Ovary (tissue), 7 donors: ENCODE measurements at regions not wholly inside any gene's neighbourhood (a gene's known extent, or its start where the extent isn't known, plus 50 kb on each side); places are given as distances from the start of the nearest gene placed in this dataset.

ENCODE experiments used
- DNase-seq, 5 donors: peaks; one replicate each; pipeline ENCODE4 v3.0.0-alpha.2; 2019 to 2020
- H3K27ac ChIP-seq, 2 donors: fragments of 200-600 bp; one replicate each; pipeline versions ENCODE4 v1.5.1 to v1.8.0; 2019 to 2022
- H3K27me3 ChIP-seq: fragments of 200-600 bp; one replicate; pipeline ENCODE4 v1.8.0; 2022
- H3K36me3 ChIP-seq: fragments of 200-600 bp; sonication (generic); one replicate; pipeline ENCODE4 v1.5.1; 2019
- H3K4me1 ChIP-seq: one replicate; pipeline ENCODE4 v1.8.1; 2013; ENCODE audit warnings: mild to moderate bottlenecking, moderate library complexity; ENCODE audit not compliant: insufficient read depth
- H3K4me3 ChIP-seq: fragments of 200-600 bp; sonication (generic); one replicate; pipeline ENCODE4 v1.5.1; 2017
- H3K9me3 ChIP-seq, 2 donors: fragments of 200-600 bp in 1 of 2; sonication (generic) in 1 of 2; one replicate each; pipeline versions ENCODE4 v1.5.1 to v1.8.1; 2013 to 2019; ENCODE audit warnings: mild to moderate bottlenecking in 1 of 2, moderate library complexity in 1 of 2
- CTCF ChIP-seq, 3 donors: fragments of 450-650 bp in 2 of 3; fragments of 200-600 bp in 1 of 3; IDR thresholded peaks; one replicate each; pipeline versions ENCODE4 v1.5.1 to v1.8.0; 2016 to 2022; ENCODE audit warnings: antibody characterized with exemption in 3 of 3, mild to moderate bottlenecking in 1 of 3
- EP300 ChIP-seq: sonication (generic); formaldehyde crosslinking; IDR thresholded peaks from one replicate; pipeline ENCODE4 v1.6.1; 2017; ENCODE audit warnings: antibody characterized with exemption
- POLR2A ChIP-seq: fragments of 450-650 bp; IDR thresholded peaks from one replicate; pipeline ENCODE4 v1.6.1; 2017; ENCODE audit warnings: antibody characterized with exemption, mild to moderate bottlenecking, moderate library complexity
- WGBS, 3 donors: extraction: QIAGEN DNeasy Blood & Tissue Kit in 1 of 3; methylation state at CpG; one replicate each; pipeline versions ENCODE4 v1.1.5 to v1.1.7; 2013 to 2017; 5-methylcytosine and 5-hydroxymethylcytosine counted together
- intact Hi-C, 4 donors: fragments of 100-400 bp; cut with DNase I; formaldehyde crosslinking; loops; one replicate each; pipeline versions ENCODE4 v1.11.0 to v1.15.1; 2022 to 2023
- donor health status: DM: no; HTN: no; CAD: no; lungs with moderate emphysema.
- donor health status: DM: no; HTN: no; CAD: no.
- donor health status: Bipolar disorder and iron deficiency.
- donor health status: DM: no; HTN: no; CAD: no.
- donor health status: DM: yes; HTN: yes; CAD: no.

- TF ChIP-seq CTCF (IDR thresholded peaks at IDR 0.05) = no peak
- TF ChIP-seq EP300 = no peak
- no peak for TF ChIP-seq POLR2A
- DNase-seq = no peak
- no peaks in the 10 kb centered on the region for H3K27me3 ChIP-seq
- H3K4me1 ChIP-seq = no peaks in the 10 kb centered on the region
- no peaks in the 10 kb centered on the region for H3K9me3 ChIP-seq
- no peak overlapping the region for H3K4me3 ChIP-seq
- intact Hi-C loops = no loop called here
- H3K36me3 ChIP-seq = no peaks in the 10 kb centered on the region
- no peak overlapping the region for H3K27ac ChIP-seq
These were observed 537.6 kb upstream of the CDH2 start for GRCh38 chr18:28714498-28714897.

GRCh38 chr18:28712796-28713425 lies 536.0 kb upstream of the CDH2 start:
- Histone ChIP-seq H3K27me3 (no peaks in the 10 kb centered on the region), H3K27ac (no peak overlapping the region), H3K4me3 (no peak overlapping the region), H3K36me3 (no peaks in the 10 kb centered on the region), H3K4me1 (no peaks in the 10 kb centered on the region), H3K9me3 (no peaks in the 10 kb centered on the region)
- WGBS, 3 donors = 79 to 84% (median 83%) methylated on average over 4 of the region's 4 CpGs
- intact Hi-C loops = no loop called here
- no peak for DNase-seq
- TF ChIP-seq POLR2A (no peak), CTCF (IDR thresholded peaks at IDR 0.05) (no peak), EP300 (no peak)

GRCh38 chr18:28712172-28712571 lies 535.2 kb upstream of the CDH2 start:
- TF ChIP-seq POLR2A = no peak
- intact Hi-C loops = no loop called here
- no peaks in the 10 kb centered on the region for H3K9me3 ChIP-seq
- no peak overlapping the region for H3K27ac ChIP-seq
- H3K4me1 ChIP-seq = no peaks in the 10 kb centered on the region
- no peak for DNase-seq
- H3K4me3 ChIP-seq = no peak overlapping the region
- no peaks in the 10 kb centered on the region for H3K27me3 ChIP-seq
- H3K36me3 ChIP-seq = no peaks in the 10 kb centered on the region
- WGBS, 3 donors = 76 to 83% (median 81%) methylated on average over 1 of the region's 1 CpG

GRCh38 chr18:28711096-28711495 lies 534.2 kb upstream of the CDH2 start:
- intact Hi-C loops = no loop called here
- H3K27ac ChIP-seq = no peak overlapping the region
- 86 to 96% (median 93%) methylated on average over 1 of the region's 1 CpG for WGBS, 3 donors
- DNase-seq = no peak
- no peak overlapping the region for H3K4me3 ChIP-seq
- no peak for TF ChIP-seq POLR2A
- no peak for TF ChIP-seq EP300
- TF ChIP-seq CTCF (IDR thresholded peaks at IDR 0.05) = no peak
- no peaks in the 10 kb centered on the region for H3K4me1 ChIP-seq
- no peaks in the 10 kb centered on the region for H3K9me3 ChIP-seq
- no peaks in the 10 kb centered on the region for H3K27me3 ChIP-seq
- no peaks in the 10 kb centered on the region for H3K36me3 ChIP-seq

GRCh38 chr18:28707006-28707405 lies 530.1 kb upstream of the CDH2 start:
- WGBS, 3 donors = 86 to 91% (median 87%) methylated on average over 4 of the region's 4 CpGs
- TF ChIP-seq CTCF (IDR thresholded peaks at IDR 0.05) = no peak
- no peak for TF ChIP-seq POLR2A
- TF ChIP-seq EP300 = no peak

More at GRCh38 chr18:28707006-28707405, 530.1 kb upstream of the CDH2 start:
- H3K36me3 ChIP-seq = no peaks in the 10 kb centered on the region
- no peaks in the 10 kb centered on the region for H3K9me3 ChIP-seq
- no peak overlapping the region for H3K4me3 ChIP-seq
- no peaks in the 10 kb centered on the region for H3K27me3 ChIP-seq
- H3K4me1 ChIP-seq = no peaks in the 10 kb centered on the region
- intact Hi-C loops = no loop called here
- no peak overlapping the region for H3K27ac ChIP-seq
- DNase-seq = no peak
